ENCODE measurements at regions not wholly inside any gene's neighbourhood (a gene's known extent, or its start where the extent isn't known, plus 50 kb on each side); places are given as distances from the start of the nearest gene placed in this dataset.

- no peak for DNase-seq (ENCODE audit: extremely low read depth in 1 of 4, low spot score in 3 of 4)
- H3K9me3 ChIP-seq (replicated peaks; ENCODE audit: control insufficient read depth, insufficient read depth, low read depth, low read length): no peaks in the 10 kb centered on the region
- POLR2A ChIA-PET: interaction anchor here (0.6 kb wide), 1 partner anchor 700 kb away, joined by 4 read pairs; no protein-coding TSS in a partner anchor
- no peak overlapping the region for H3K9ac ChIP-seq (ENCODE audit: insufficient read depth in 1 of 2, low read depth in 2 of 2, low read length in 2 of 2)
- no peak overlapping the region for H3K4me3 ChIP-seq
- H3K27ac ChIP-seq (ENCODE audit: extremely low read depth, low read depth, low read length): no peak overlapping the region
- TF ChIP-seq ELF2 (CRISPR knock-in tag; IDR thresholded peaks at IDR 0.05) (no peak), ARID2 (IDR thresholded peaks at IDR 0.05) (no peak), SAFB2 (IDR thresholded peaks at IDR 0.05; ENCODE audit: borderline replicate concordance, low read depth, low read length, severe bottlenecking) (no peak), ELF4 (CRISPR knock-in tag; IDR thresholded peaks at IDR 0.05) (no peak), ZNF707 (CRISPR knock-in tag; conservative IDR thresholded peaks at IDR 0.05) (no peak)
- H3K9me1 ChIP-seq (ENCODE audit: control insufficient read depth, insufficient read depth, low read length): no peaks in the 10 kb centered on the region
- H3K4me2 ChIP-seq (ENCODE audit: insufficient read depth, low read length): no peak overlapping the region
- H3K4me1 ChIP-seq (replicated peaks in 1 of 2; ENCODE audit: control insufficient read depth in 2 of 2, insufficient read depth in 2 of 2, low read length in 2 of 2): no peaks in the 10 kb centered on the region
- CTCF ChIA-PET (ENCODE audit: low intra/inter-chr PET ratio): no interaction called here
- in situ Hi-C loops (cut with MboI): no loop called here
- no peak for FAIRE-seq
- intact Hi-C loops (cut with micrococcal nuclease): no loop called here
- no TSS peak for BruUV-seq (replicated peaks)
- no peaks in the 10 kb centered on the region for H4K20me1 ChIP-seq (replicated peaks; ENCODE audit: control insufficient read depth, insufficient read depth, low read length)
- no peaks in the 10 kb centered on the region for H3K79me2 ChIP-seq (ENCODE audit: control insufficient read depth, insufficient read depth, low read length)
- no peaks in the 10 kb centered on the region for H3K36me3 ChIP-seq (ENCODE audit: control insufficient read depth, insufficient read depth, low read length)
- H2AFZ ChIP-seq (ENCODE audit: low read depth, low read length): no peak overlapping the region
- WGBS (ENCODE audit: insufficient coverage, low coverage, missing lambda C conversion rate): 0% methylated on average over 2 of the region's 2 CpGs
- ATAC-seq: no peak
- no peaks in the 10 kb centered on the region for H3K27me3 ChIP-seq (ENCODE audit: control insufficient read depth in 2 of 2, insufficient read depth in 2 of 2, low read length in 2 of 2)
Observed at GRCh38 chr2:139162456-139162855, 382.3 kb upstream of the NXPH2 start.

- no peaks in the 10 kb centered on the region for H4K20me1 ChIP-seq (replicated peaks; ENCODE audit: control insufficient read depth, insufficient read depth, low read length)
- DNase-seq (ENCODE audit: extremely low read depth in 1 of 4, low spot score in 3 of 4): no peak
- no peak for ATAC-seq
- H3K9me3 ChIP-seq (replicated peaks; ENCODE audit: control insufficient read depth, insufficient read depth, low read depth, low read length): no peaks in the 10 kb centered on the region
- H3K27me3 ChIP-seq (ENCODE audit: control insufficient read depth in 2 of 2, insufficient read depth in 2 of 2, low read length in 2 of 2): no peaks in the 10 kb centered on the region
- no peak overlapping the region for H3K9ac ChIP-seq (ENCODE audit: insufficient read depth in 1 of 2, low read depth in 2 of 2, low read length in 2 of 2)
- no TSS peak for BruUV-seq (replicated peaks)
- H2AFZ ChIP-seq (ENCODE audit: low read depth, low read length): no peak overlapping the region
- no peak overlapping the region for H3K27ac ChIP-seq (ENCODE audit: extremely low read depth, low read depth, low read length)
- ChIA-PET CTCF (ENCODE audit: low intra/inter-chr PET ratio) (no interaction called here), POLR2A (no interaction called here)
- H3K9me1 ChIP-seq (ENCODE audit: control insufficient read depth, insufficient read depth, low read length): no peaks in the 10 kb centered on the region
- WGBS (ENCODE audit: insufficient coverage, low coverage, missing lambda C conversion rate): 0% methylated on average over 1 of the region's 1 CpG
- no peaks in the 10 kb centered on the region for H3K79me2 ChIP-seq (ENCODE audit: control insufficient read depth, insufficient read depth, low read length)
- no peak overlapping the region for H3K4me3 ChIP-seq
- H3K4me1 ChIP-seq (replicated peaks in 1 of 2; ENCODE audit: control insufficient read depth in 2 of 2, insufficient read depth in 2 of 2, low read length in 2 of 2): no peaks in the 10 kb centered on the region
- intact Hi-C loops (cut with micrococcal nuclease): no loop called here
- no peak overlapping the region for H3K4me2 ChIP-seq (ENCODE audit: insufficient read depth, low read length)
- in situ Hi-C loops (cut with MboI): no loop called here
- FAIRE-seq: no peak
- H3K36me3 ChIP-seq (ENCODE audit: control insufficient read depth, insufficient read depth, low read length): no peaks in the 10 kb centered on the region
- TF ChIP-seq ATF4 (CRISPR knock-in tag; IDR thresholded peaks at IDR 0.05) (no peak), PBX2 (CRISPR knock-in tag; IDR thresholded peaks at IDR 0.05; ENCODE audit: low read depth) (no peak), PBX2 (tag; conservative IDR thresholded peaks at IDR 0.05; ENCODE audit: low read depth) (no peak), DIDO1 (tag; IDR thresholded peaks at IDR 0.05; ENCODE audit: low read depth) (no peak), CLOCK (CRISPR knock-in tag; IDR thresholded peaks at IDR 0.05; ENCODE audit: borderline replicate concordance) (no peak), WHSC1 (IDR thresholded peaks at IDR 0.05; ENCODE audit: low read length) (no peak)
Observed at GRCh38 chr2:139160836-139161235, 380.6 kb upstream of the NXPH2 start.
